Fibroblast of lung (primary cell): ENCODE measurements at regions not wholly inside any gene's neighbourhood (a gene's known extent, or its start where the extent isn't known, plus 50 kb on each side); places are given as distances from the start of the nearest gene placed in this dataset.

Source experiments
- EZH2 ChIP-seq: IDR thresholded peaks from 2 replicates; pipeline ENCODE4 v1.5.1; 2012; ENCODE audit warnings: low read length, control low read depth, mild to moderate bottlenecking; ENCODE audit errors: missing control alignments
- TF ChIP-seq, protein P1 (sequence below), 2 donors: IDR thresholded peaks in 1 of 2; conservative IDR thresholded peaks in 1 of 2; 1 replicate in 1 of 2; 2 replicates in 1 of 2; pipeline ENCODE4 v1.5.1; 2011 to 2012; ENCODE audit warnings: low read length in 2 of 2, control low read depth in 1 of 2, inconsistent platforms in 1 of 2, low read depth in 1 of 2, mild to moderate bottlenecking in 1 of 2

DNA sequence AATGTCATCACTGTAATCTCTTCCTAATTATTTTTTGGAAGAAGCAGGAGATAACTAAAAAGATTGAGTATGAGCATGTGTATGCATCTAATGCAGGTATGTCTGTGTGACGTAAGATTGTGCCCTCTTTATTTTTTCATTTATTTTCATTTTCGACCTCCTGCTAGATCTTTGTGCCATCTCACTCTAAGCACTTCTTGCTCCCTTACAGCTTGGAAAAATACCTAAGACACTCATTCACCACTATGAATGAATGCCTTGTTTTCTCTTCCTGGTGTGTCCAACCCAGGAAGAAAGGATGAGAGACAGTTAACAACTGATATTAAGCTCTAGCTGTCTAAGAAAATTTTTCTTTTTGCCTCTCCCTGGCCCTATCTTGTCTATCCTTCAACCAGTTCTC lies 76.8 kb upstream of the CISTR start:
- TF ChIP-seq, protein P1, sequence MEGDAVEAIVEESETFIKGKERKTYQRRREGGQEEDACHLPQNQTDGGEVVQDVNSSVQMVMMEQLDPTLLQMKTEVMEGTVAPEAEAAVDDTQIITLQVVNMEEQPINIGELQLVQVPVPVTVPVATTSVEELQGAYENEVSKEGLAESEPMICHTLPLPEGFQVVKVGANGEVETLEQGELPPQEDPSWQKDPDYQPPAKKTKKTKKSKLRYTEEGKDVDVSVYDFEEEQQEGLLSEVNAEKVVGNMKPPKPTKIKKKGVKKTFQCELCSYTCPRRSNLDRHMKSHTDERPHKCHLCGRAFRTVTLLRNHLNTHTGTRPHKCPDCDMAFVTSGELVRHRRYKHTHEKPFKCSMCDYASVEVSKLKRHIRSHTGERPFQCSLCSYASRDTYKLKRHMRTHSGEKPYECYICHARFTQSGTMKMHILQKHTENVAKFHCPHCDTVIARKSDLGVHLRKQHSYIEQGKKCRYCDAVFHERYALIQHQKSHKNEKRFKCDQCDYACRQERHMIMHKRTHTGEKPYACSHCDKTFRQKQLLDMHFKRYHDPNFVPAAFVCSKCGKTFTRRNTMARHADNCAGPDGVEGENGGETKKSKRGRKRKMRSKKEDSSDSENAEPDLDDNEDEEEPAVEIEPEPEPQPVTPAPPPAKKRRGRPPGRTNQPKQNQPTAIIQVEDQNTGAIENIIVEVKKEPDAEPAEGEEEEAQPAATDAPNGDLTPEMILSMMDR (conservative IDR thresholded peaks at IDR 0.05 in 1 of 2, IDR thresholded peaks at IDR 0.05 in 1 of 2; ENCODE audit: low read depth in 1 of 2, low read length in 2 of 2): no peak
- no peak for TF ChIP-seq EZH2
